Activated T-cell treated with anti-CD3 and anti-CD28 coated beads for 48 hours (primary cell): ENCODE measurements at regions not wholly inside any gene's neighbourhood (a gene's known extent, or its start where the extent isn't known, plus 50 kb on each side); places are given as distances from the start of the nearest gene placed in this dataset.
"Not testable (repeated sequence)": the region's sequence is repeated elsewhere in the genome, so short reads cannot be mapped to it uniquely, and the experiment has no call there.

Experiments
- DNase-seq: peaks from one replicate; pipeline ENCODE4 v3.0.0-alpha.2; 2020; ENCODE audit warnings: low read depth

- DNase-seq: no peak
Observed at GRCh38 chr6:160804639-160805038, 102.6 kb downstream of the PLG start.

DNA sequence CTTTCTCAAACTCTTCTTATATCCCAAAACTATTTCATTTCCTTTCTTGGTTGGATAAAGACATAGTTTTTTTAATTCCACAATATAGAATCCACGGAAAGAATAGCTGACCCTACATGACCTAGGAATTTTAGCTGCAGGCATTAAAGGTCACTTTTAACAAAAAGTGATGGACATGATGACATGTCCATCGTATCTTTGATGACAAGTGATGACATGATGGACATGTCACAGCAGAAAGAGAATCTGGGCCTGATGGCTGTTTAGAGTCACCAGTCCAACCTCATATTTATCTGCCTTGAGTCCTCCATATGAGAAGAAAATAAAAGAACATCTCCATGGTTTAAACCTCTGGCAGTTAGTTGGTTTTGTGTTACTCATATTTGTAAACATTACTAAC is 106.2 kb downstream of the PLG start:
- no peak for DNase-seq

GRCh38 chr6:160810238-160810637 is 108.2 kb downstream of the PLG start:
- DNase-seq: no peak

- DNase-seq: no peak
Observed at GRCh38 chr6:160812097-160812496, 110.1 kb downstream of the PLG start.

GRCh38 chr6:160818934-160819333 is 116.9 kb downstream of the PLG start:
- no peak for DNase-seq

- DNase-seq: not testable (repeated sequence)
Observed at GRCh38 chr6:160820661-160821060, 118.6 kb downstream of the PLG start.

DNA sequence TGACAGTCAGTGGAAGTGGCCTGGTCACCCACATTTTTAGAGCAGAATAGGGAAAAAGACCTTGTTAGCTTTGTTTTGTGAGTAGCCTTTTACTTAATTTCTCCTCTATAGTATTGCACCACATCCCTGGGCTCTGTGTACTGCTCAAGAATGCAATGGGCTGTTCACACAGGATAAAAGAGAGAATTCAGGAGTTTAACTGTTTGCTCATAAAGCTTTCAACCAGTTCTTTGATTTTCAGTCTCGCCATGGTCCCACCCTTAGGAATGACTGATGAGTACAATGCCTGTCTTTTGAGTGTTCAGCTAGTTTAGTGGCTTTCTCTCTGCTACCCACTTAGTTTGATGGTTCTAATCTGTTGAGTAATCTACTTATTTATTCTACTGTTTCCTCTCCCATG is 129.7 kb downstream of the PLG start:
- no peak for DNase-seq

DNA sequence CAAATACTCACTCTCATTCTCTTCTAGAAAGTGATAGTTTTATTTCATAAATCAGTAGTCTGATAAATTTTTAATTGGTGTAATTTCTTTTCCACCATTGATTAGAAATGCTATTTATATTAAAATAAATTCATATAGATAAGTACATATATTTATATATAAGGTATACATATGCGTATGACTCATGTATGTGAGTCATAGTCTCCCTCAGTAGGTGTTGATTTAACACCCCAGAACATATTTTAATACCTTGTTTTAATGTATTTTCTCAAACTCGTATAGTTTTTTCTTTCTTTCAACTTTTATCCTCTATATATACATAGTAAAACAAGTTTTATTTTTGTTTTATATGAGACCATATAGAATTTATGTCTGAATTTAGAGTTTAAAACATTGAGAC is 130.4 kb downstream of the PLG start:
- no peak for DNase-seq

GRCh38 chr6:160837146-160837545 is 135.1 kb downstream of the PLG start:
- DNase-seq: no peak

GRCh38 chr6:160851031-160851430 is 140.5 kb upstream of the MAP3K4 start:
- DNase-seq: no peak

GRCh38 chr6:160853946-160854345 is 137.6 kb upstream of the MAP3K4 start:
- DNase-seq: no peak

- DNase-seq: no peak
Observed at GRCh38 chr6:160858886-160859285, 132.7 kb upstream of the MAP3K4 start.

GRCh38 chr6:160859822-160860221 is 131.7 kb upstream of the MAP3K4 start:
- DNase-seq: no peak

DNA sequence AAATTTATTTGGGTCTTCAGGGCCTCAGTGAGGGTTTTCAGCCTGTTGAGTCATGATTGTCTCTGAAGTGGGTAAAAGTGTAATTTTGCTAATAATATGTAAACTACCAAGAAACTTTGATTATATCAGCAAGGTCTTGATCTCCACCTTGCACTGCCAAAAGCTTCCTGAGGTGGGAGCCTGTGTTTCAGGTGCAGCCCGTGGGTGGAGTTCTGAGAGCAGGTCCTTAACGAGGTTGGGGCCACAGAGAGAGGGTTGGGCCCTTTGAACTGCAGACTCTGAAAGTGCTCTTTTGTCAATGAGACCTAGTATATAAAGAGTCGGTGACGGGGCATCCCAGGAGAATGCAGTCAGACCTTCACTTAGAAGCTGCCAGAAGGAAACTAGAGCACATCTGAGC is 129.7 kb upstream of the MAP3K4 start:
- no peak for DNase-seq

- no peak for DNase-seq
Observed at GRCh38 chr6:160863782-160864181, 127.8 kb upstream of the MAP3K4 start.

DNA sequence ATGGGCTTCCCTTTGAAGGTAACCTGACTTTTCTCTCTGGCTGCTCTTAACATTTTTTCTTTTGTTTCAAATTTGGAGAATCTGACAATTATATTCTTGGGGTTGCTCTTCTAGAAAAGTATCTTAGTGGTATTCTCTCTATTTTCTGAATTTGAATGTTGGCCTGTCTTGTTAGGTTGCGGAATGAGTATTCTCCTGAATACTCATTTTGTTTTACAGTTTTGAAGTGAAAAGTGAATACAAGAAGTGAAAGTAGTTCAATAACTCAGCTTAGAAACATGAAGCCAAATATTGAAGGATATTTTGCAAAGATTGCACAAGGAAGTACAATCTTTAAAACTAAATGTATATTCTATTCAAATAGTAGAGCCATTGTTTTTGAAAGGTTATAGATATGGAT is 120.2 kb upstream of the MAP3K4 start:
- no peak for DNase-seq

- no peak for DNase-seq
Observed at GRCh38 chr6:160881148-160881808, 110.3 kb upstream of the MAP3K4 start.

GRCh38 chr6:160882006-160882405 is 109.6 kb upstream of the MAP3K4 start:
- DNase-seq: no peak

DNA sequence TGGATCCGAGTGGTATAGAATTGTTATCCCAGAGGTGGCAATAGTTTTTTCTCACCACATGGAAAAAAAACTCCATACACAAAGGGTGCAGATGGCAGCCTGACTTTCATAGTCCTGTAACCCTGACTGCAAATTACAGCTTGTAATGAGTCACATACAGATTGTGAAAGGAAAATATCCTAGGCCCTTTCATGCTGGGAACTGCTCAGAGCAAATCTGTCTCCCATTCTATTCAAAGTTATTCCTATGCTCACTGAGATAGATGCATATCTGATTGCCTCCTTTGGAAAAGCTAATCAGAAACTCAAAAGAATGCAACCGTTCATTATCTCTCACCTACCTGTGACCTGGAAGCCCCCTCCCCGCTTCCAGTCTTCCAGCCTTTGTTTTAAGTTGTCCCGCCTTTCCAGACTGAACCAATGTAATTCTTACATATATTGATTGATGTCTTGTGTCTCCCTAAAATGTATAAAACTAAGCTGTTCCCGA is 108.7 kb upstream of the MAP3K4 start:
- no peak for DNase-seq

GRCh38 chr6:160883560-160883959 is 108.0 kb upstream of the MAP3K4 start:
- no peak for DNase-seq

DNA sequence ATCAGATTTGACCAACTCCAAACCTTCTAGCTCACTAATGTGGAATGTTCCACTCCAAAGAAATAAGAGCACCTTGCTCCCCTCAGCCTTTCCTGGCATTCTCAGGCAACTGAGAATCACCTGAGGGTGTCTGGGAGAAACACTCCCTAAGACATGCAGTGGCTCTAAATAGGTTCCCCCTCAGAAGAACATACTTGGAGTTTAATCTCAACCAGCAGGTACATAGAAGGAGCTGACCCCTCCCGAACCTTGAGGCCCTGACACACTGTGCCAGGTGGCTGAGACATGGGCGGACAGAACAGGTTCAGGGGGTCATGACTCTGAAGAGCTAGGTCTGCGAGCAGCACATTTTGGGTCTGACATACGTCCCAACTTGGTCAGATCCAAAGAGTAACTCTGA is 107.6 kb upstream of the MAP3K4 start:
- no peak for DNase-seq

DNA sequence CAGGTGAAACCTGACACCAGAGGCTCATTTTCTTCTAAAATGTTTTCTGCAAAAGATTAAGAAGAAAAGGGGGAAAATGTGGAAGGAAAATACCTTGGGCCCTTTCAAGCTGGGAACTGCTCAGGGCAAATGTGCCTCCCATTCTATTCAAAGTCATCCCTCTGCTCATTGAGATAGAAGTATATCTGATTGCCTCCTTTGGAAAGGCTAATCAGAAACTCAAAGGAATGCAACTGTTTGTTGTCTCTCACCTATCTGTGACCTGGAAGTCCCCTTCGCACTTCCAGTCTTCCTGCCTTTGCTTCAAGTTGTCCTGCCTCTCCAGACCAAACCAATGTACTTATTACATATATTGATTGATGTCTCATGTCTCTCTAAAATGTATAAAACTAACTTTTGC is 102.4 kb upstream of the MAP3K4 start:
- DNase-seq: not testable (repeated sequence)

- no peak for DNase-seq
Observed at GRCh38 chr6:160891690-160892089, 99.9 kb upstream of the MAP3K4 start.

DNA sequence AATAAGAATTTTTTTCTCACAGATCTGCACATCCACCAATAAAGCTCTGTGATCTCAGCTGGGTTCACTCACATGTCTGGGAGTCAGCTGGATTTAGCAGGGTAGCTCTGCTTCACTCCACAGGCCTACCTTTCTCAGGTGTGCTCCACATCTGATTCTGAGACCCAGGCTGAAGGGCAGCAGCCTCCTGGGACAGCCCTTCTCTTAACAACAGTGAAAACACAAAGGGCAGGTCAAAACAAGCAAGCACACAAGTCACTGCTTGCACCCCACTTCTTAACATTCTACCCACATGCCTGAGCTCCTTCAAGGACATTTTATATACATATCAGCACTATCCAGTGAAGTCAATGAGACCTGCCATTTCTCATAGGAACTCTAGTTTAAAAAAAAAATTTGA is 96.0 kb upstream of the MAP3K4 start:
- no peak for DNase-seq
